ENCODE measurements at regions not wholly inside any gene's neighbourhood (a gene's known extent, or its start where the extent isn't known, plus 50 kb on each side); places are given as distances from the start of the nearest gene placed in this dataset.

- TF ChIP-seq CTCF (conservative IDR thresholded peaks at IDR 0.05): no peak
- TF ChIP-seq ZFX (IDR thresholded peaks at IDR 0.05): no peak
These were observed 137.6 kb upstream of the TBX3 start for GRCh38 chr12:114821570-114821969.

All from C4-2B (cell line).